Activated T-helper 2 cell treated with anti-CD3 and anti-CD28 coated beads, Interferon-gamma antibody, Interleukin-2, Interleukin-4, amounts not matched to agents 10 μg/mL and 5 μg/mL and 100 μg/mL, durations not matched to agents 14 hours and 24 hours and 36 hours (primary cell): ENCODE measurements at regions not wholly inside any gene's neighbourhood (a gene's known extent, or its start where the extent isn't known, plus 50 kb on each side); places are given as distances from the start of the nearest gene placed in this dataset.

Source experiments
- DNase-seq: peaks from one replicate; pipeline ENCODE4 v3.0.0; 2021; ENCODE audit warnings: low spot score
- H3K27ac Mint-ChIP-seq: one replicate; pipeline ENCODE4 v1.8.0; 2021; ENCODE audit warnings: mixed read lengths
- H3K27me3 Mint-ChIP-seq: one replicate; pipeline ENCODE4 v1.8.0; 2021; ENCODE audit warnings: low read depth, mixed read lengths
- H3K36me3 Mint-ChIP-seq: one replicate; pipeline ENCODE4 v1.8.0; 2021; ENCODE audit warnings: low read depth, mixed read lengths
- H3K4me1 Mint-ChIP-seq: one replicate; pipeline ENCODE4 v1.8.0; 2021; ENCODE audit warnings: low read depth, mixed read lengths
- H3K4me3 Mint-ChIP-seq: one replicate; pipeline ENCODE4 v1.8.0; 2021; ENCODE audit warnings: low read depth, mild to moderate bottlenecking, moderate library complexity, mixed read lengths
- H3K9me3 Mint-ChIP-seq: one replicate; pipeline ENCODE4 v1.8.0; 2021; ENCODE audit warnings: mixed read lengths
- intact Hi-C: fragments of 100-400 bp; cut with micrococcal nuclease; formaldehyde crosslinking; loops from one replicate; pipeline ENCODE4 v1.15.1; 2023

DNA sequence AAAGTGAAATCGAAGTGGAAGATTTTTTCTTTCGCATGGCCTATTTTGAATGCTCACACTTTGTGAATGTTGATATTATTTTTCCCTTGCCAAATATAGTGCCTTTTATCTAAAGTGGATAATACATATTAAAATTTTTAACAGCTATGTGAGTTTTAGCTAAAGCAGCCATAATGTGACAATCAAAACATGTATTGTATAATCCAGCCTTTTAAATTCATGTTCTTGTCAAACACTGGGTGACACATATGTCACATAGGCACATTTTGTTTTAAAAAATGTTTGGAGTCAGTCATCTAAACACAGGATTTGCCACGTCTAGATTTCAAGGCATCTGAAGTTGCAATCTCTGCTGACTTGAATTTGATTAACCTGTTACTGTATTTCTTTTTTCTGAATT is 1256.6 kb downstream of the SLITRK1 start:
- DNase-seq: no peak
- H3K27me3 Mint-ChIP-seq: no peaks in the 10 kb centered on the region
- H3K4me1 Mint-ChIP-seq: no peaks in the 10 kb centered on the region
- H3K27ac Mint-ChIP-seq: no peak overlapping the region
- H3K9me3 Mint-ChIP-seq: peaks cover 9% of the 10 kb centered on the region
- intact Hi-C loops: no loop called here
- H3K36me3 Mint-ChIP-seq: no peaks in the 10 kb centered on the region
- no peak overlapping the region for H3K4me3 Mint-ChIP-seq

DNA sequence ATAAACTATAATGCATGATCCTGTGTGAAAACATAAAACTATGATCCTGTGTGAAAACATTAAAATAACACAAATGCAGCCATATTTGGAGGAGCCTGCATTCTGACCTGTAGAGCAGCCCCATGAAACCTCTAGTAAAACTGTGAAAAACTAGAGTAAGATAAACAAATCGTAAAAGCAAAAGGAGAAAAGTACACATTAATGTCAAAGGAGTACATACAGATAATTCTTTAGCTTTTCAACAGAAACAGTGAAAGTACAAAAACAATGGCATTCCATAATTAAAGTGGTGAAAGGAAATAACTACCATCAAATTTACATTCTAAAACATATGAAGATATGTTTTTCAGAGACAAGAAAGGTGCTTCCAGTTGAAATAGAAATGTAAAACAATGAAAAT is 1267.2 kb downstream of the SLITRK1 start:
- peaks cover 42% of the 10 kb centered on the region for H3K9me3 Mint-ChIP-seq
- H3K27ac Mint-ChIP-seq: no peak overlapping the region
- no peak overlapping the region for H3K4me3 Mint-ChIP-seq
- no peak for DNase-seq
- no peaks in the 10 kb centered on the region for H3K27me3 Mint-ChIP-seq
- no peaks in the 10 kb centered on the region for H3K4me1 Mint-ChIP-seq
- H3K36me3 Mint-ChIP-seq: no peaks in the 10 kb centered on the region
- intact Hi-C loops: no loop called here

DNA sequence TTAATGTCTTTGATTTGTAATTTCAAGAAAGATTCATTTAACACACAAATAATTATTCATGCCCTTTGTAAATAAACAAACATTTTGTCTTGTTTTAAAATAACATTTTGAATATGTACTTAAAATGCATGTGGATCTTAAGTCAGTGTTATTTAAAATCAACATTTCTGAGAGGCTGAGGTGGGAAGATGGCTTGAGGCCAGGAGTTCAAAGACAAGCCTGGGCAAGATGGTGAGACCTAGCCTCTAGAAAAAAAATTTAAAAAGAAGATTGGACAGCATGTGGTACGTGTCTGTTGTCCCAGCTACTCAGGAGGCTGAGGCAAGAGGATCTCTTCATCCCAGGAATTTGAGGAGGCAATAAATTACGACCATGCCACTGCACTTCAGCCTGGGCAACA is 1268.2 kb downstream of the SLITRK1 start:
- Mint-ChIP-seq H3K4me3 (no peak overlapping the region), H3K4me1 (no peaks in the 10 kb centered on the region), H3K9me3 (peaks cover 38% of the 10 kb centered on the region), H3K27ac (no peak overlapping the region), H3K36me3 (no peaks in the 10 kb centered on the region), H3K27me3 (no peaks in the 10 kb centered on the region)
- no peak for DNase-seq
- intact Hi-C loops: no loop called here

DNA sequence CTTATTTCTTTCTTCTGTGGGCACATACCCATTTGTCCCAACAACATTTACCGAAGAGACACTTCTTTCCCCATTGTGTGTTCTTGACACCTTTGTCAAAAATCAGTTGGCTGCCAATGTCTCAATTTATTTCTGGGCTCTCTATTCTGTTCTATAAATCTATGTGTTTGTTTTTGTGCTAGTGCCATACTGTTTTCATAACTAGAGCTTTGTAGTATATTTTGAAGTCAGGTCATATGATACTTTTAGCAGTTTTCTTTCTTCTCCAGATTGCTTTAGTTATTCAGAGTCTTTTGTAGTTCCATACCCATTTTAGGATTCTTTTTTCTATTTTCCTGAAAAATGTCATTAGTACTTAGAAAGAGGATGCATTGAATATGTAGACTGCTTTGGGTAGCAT is 1276.3 kb downstream of the SLITRK1 start:
- Mint-ChIP-seq H3K9me3 (peaks cover 50% of the 10 kb centered on the region), H3K27ac (no peak overlapping the region), H3K4me1 (no peaks in the 10 kb centered on the region), H3K36me3 (no peaks in the 10 kb centered on the region), H3K27me3 (no peaks in the 10 kb centered on the region), H3K4me3 (no peak overlapping the region)
- intact Hi-C loops: no loop called here
- DNase-seq: no peak

DNA sequence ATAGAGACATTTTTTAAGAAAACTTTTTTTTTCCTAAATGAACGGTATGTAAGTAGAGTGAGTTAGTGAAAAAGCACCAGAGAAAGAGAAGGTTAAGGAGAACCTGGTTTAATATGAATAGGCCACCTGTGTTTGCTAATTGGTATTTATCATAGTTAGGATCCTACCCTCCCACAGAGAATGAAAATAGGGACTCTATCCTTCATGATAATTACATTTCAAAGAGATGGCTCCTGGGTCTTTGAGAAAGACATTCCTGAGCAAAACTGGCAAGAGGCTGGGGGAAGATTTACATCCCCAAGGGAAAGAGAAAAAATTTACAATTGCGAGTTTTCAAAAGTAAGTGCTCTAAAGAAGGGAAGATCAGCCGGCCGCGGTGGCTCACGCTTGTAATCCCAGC is 1284.5 kb downstream of the SLITRK1 start:
- intact Hi-C loops: no loop called here
- Mint-ChIP-seq H3K9me3 (peaks cover 52% of the 10 kb centered on the region), H3K36me3 (no peaks in the 10 kb centered on the region), H3K4me3 (no peak overlapping the region), H3K27ac (no peak overlapping the region), H3K27me3 (no peaks in the 10 kb centered on the region), H3K4me1 (no peaks in the 10 kb centered on the region)
- no peak for DNase-seq

DNA sequence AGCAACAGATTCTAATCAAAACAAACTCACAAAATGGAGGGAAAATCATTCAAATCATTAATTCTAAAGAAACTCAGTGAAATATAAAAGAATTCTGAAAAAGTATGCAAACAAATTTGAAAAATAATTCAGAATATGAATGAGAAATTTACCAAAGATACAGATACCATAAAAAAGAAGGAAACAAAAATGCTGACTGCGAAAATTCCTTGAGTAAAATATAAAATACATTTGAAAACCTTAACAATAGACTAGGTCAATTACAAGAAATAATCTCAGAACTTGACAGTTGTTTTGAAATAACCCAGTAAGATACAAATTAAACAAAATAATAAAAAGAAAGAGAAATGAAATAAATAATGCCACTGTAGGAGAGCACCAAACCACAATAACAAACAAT is 1289.0 kb downstream of the SLITRK1 start:
- H3K36me3 Mint-ChIP-seq: no peaks in the 10 kb centered on the region
- intact Hi-C loops: no loop called here
- no peaks in the 10 kb centered on the region for H3K4me1 Mint-ChIP-seq
- no peak for DNase-seq
- peaks cover 66% of the 10 kb centered on the region for H3K9me3 Mint-ChIP-seq
- H3K27me3 Mint-ChIP-seq: no peaks in the 10 kb centered on the region
- no peak overlapping the region for H3K4me3 Mint-ChIP-seq
- H3K27ac Mint-ChIP-seq: no peak overlapping the region

DNA sequence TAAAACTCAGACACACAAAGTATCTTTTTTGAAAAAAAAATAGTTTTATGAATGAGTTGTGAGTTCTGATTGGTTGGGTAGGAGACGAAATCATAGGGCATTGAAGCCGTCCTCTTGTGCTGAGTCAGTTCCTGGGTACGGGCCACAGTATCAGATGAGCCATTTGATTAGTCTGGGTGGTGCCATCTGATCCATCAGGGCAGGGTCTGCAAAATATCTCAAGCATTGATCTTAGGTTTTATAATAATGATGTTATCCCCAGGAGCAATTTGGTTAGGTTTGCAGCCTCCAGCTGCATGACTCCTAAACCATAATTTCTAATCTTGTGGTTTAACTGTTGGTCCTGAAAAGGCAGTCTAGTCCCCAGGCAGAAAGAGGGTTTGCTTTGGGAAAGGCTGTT is 1310.6 kb downstream of the SLITRK1 start:
- Mint-ChIP-seq H3K4me1 (no peaks in the 10 kb centered on the region), H3K27ac (no peak overlapping the region), H3K4me3 (no peak overlapping the region), H3K36me3 (no peaks in the 10 kb centered on the region), H3K9me3 (peaks cover 45% of the 10 kb centered on the region), H3K27me3 (no peaks in the 10 kb centered on the region)
- no peak for DNase-seq
- intact Hi-C loops: no loop called here

DNA sequence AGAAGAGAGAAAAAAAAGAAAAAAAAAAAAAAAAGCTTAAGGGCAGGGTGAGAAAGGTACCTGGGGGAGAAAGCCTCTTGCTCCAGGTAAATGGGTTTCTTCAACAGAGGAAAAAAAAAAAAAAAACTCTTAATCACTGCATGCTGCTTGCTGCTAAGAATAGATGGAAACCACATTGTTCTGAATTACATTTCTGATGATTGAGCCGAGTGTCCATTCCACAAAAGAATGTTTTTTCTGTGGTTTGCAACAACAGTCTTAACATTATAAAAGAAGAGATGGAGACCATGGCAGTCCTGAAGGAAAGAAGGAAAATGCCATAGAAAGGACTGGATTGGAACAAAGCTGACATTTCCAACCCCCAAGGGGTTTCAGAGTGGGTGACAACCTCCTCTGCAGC is 1312.7 kb downstream of the SLITRK1 start:
- Mint-ChIP-seq H3K27ac (no peak overlapping the region), H3K4me3 (no peak overlapping the region), H3K27me3 (no peaks in the 10 kb centered on the region), H3K36me3 (no peaks in the 10 kb centered on the region), H3K9me3 (peaks cover 51% of the 10 kb centered on the region), H3K4me1 (no peaks in the 10 kb centered on the region)
- intact Hi-C loops: no loop called here
- no peak for DNase-seq

DNA sequence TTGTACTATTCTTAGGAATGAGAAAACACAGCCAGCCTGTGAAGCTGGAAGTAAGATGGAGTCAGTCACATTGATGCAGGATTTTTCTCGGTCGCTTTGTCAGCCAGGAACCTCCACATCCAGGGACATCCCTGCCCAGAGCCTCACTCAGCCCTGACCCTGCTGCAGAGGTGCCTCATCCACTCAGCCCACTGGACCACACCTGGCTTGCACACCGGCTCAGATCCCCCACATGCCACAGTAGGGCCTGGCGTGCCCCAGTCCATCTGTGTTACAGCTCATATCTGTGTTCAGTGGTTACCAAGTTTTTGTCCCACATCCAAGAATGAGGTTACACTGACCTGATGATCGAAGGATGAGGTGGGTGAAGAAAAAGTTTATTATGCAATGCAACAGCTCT is 1315.4 kb downstream of the SLITRK1 start:
- H3K9me3 Mint-ChIP-seq: peaks cover 46% of the 10 kb centered on the region
- H3K36me3 Mint-ChIP-seq: no peaks in the 10 kb centered on the region
- H3K4me3 Mint-ChIP-seq: no peak overlapping the region
- no peak overlapping the region for H3K27ac Mint-ChIP-seq
- no peaks in the 10 kb centered on the region for H3K27me3 Mint-ChIP-seq
- intact Hi-C loops: no loop called here
- no peak for DNase-seq
- no peaks in the 10 kb centered on the region for H3K4me1 Mint-ChIP-seq

DNA sequence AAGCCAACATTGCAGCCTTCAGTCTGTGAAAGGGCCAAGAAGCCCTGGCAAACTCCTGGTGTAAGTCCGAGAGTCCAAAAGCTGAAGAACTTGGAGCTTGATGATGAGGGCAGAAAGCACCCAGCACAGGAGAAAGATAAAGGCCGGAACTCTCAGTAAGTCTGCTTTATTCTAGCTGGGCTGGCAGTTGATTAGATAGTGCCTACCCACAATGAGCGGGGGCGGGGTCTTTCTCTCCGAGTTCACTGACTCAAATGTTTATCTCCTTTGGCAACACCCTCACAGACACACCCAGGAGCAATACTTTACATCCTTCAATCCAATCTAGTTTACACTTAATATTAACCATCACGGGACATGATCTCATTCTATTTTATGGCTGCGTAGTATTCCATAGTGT is 1317.1 kb downstream of the SLITRK1 start:
- DNase-seq: no peak
- H3K36me3 Mint-ChIP-seq: no peaks in the 10 kb centered on the region
- no peaks in the 10 kb centered on the region for H3K27me3 Mint-ChIP-seq
- H3K27ac Mint-ChIP-seq: no peak overlapping the region
- peaks cover 43% of the 10 kb centered on the region for H3K9me3 Mint-ChIP-seq
- intact Hi-C loops: no loop called here
- no peaks in the 10 kb centered on the region for H3K4me1 Mint-ChIP-seq
- H3K4me3 Mint-ChIP-seq: no peak overlapping the region

DNA sequence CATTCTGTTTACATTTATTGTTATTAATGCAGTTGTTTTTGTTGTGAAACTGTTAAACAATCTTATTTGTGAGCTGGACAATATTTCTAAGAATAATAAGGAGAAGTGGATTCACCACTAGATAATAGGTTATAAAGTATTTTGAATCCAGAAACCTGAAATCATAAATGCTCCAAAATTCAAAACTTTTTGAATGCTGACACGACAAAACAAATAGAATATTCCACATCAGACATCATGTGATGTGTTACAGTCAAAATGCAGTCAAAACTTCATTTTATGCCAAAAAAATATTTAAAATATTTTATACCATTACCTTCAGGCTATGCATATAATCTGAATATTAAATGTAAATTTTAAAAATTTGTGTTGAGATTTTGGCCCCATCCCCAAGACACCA is 1321.4 kb downstream of the SLITRK1 start:
- no peaks in the 10 kb centered on the region for H3K36me3 Mint-ChIP-seq
- no peaks in the 10 kb centered on the region for H3K27me3 Mint-ChIP-seq
- no peak for DNase-seq
- H3K27ac Mint-ChIP-seq: no peak overlapping the region
- H3K4me1 Mint-ChIP-seq: no peaks in the 10 kb centered on the region
- intact Hi-C loops: no loop called here
- H3K9me3 Mint-ChIP-seq: peaks cover 17% of the 10 kb centered on the region
- H3K4me3 Mint-ChIP-seq: no peak overlapping the region

DNA sequence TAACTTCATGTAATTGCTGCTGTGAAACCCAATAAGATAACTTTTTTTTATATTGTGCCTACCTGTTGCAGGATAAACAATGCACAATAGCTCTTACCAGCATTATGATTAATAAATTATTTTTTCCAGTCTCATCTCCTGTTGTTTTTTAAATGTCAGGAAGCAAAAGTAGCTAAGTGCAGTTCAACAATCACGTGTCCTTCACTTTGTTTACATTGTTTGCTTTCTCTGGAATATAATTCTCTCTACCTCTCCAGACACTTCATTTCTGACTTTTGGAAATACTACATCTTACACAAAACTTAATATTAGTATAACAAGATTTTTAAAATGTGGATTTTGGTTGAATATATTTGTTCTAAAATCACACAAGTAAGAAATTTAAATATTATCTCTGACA is 1359.4 kb downstream of the SLITRK1 start:
- Mint-ChIP-seq H3K4me3 (no peak overlapping the region), H3K27ac (no peak overlapping the region), H3K36me3 (no peaks in the 10 kb centered on the region), H3K4me1 (no peaks in the 10 kb centered on the region), H3K27me3 (no peaks in the 10 kb centered on the region), H3K9me3 (peaks cover 25% of the 10 kb centered on the region)
- intact Hi-C loops: no loop called here
- no peak for DNase-seq

DNA sequence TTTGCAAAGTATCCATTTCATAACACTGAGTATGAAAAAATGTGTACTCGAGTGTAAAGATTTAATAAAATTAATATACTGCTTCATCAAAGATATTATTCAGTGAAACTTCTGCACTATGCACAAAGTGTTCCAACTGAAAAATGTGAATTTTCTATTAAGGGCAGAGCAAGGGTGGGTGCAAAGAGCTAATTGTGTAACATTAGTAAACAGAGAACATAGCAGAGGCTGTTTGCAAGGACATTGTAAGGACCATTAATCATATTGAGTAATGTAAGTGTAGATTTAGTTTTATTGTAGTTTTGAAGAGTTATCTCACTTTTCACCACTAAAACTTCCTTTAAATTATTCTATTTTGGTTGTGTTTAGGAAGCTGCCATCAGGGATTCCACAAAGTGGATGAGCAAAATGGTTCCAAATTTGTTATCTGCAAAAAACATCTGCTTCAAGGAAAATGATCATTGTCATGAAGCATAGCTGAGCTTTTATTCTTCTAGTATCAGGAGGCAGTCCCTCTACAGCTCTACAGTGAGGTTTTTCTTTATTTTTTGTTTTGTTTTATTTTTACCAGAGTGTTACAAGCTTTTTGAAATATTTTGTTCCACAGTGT is 1375.4 kb downstream of the SLITRK1 start:
- H3K9me3 Mint-ChIP-seq: peaks cover 26% of the 10 kb centered on the region
- intact Hi-C loops: no loop called here
- DNase-seq: no peak
- no peak overlapping the region for H3K4me3 Mint-ChIP-seq
- H3K4me1 Mint-ChIP-seq: no peaks in the 10 kb centered on the region
- H3K27me3 Mint-ChIP-seq: no peaks in the 10 kb centered on the region
- H3K36me3 Mint-ChIP-seq: no peaks in the 10 kb centered on the region
- H3K27ac Mint-ChIP-seq: no peak overlapping the region

DNA sequence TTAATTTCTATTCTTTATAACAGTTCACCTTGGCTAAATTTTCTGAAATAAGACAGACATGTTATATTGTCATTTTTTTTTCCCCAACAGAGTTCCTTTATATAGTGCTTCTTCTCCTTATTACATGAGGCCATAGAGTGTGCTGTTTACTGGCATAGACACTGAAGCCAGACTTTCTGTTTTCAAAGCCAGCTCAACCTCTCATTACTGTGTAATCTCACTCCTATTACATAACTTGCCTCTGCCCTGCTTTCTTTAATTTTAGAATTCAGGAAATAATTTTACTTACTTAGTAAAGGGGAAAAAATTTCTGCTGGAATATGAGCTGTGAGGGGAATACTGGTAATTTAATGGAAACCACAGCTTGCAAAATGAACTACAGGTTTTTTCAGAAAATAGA is 1380.4 kb downstream of the SLITRK1 start:
- no peak for DNase-seq
- Mint-ChIP-seq H3K36me3 (no peaks in the 10 kb centered on the region), H3K9me3 (peaks cover 15% of the 10 kb centered on the region), H3K27me3 (no peaks in the 10 kb centered on the region), H3K4me1 (no peaks in the 10 kb centered on the region), H3K4me3 (no peak overlapping the region), H3K27ac (no peak overlapping the region)
- intact Hi-C loops: no loop called here
